ENCODE measurements at regions not wholly inside any gene's neighbourhood (a gene's known extent, or its start where the extent isn't known, plus 50 kb on each side); places are given as distances from the start of the nearest gene placed in this dataset.
"Not testable (repeated sequence)": the region's sequence is repeated elsewhere in the genome, so short reads cannot be mapped to it uniquely, and the experiment has no call there.

GRCh38 chr14:21788687-21789086 is 115.1 kb upstream of the OR4E1 start:
- not testable (repeated sequence) for DNase-seq

DNA sequence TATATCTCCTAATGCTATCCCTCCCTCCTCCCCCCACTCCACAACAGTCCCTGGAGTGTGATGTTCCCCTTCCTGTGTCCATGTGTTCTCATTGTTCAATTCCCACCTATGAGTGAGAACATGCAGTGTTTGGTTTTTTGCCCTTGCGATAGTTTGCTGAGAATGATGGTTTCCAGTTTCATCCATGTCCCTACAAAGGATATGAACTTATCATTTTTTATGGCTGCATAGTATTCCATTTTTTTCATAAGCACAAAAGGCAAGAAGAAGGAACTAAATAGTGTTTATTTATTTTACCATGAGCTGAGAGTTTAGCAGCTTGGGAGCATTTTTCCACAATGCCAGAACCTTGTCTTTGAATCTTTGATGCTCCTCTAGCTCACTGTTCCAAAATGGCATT is 113.6 kb upstream of the OR4E1 start:
- not testable (repeated sequence) for DNase-seq

DNA sequence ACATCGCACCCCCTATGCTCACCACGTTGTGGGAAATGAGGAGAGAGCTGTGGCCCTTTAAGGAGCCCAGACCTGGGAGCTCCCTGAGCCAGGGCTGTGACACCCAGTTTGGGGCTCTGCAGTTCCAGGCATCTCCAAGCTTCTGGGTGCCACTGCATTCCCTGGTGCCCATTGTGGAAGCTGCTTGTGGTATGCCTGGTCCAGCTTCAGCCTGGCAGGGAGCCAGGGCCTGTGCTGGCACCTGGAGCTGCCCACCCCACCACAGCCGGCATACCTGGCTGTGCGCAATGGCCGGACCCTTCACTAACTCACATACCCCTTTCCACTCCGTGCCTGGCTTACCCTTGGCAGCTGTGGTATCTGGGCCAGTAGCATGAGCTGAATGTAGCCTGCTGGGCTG is 107.9 kb upstream of the OR4E1 start:
- no peak for DNase-seq

DNA sequence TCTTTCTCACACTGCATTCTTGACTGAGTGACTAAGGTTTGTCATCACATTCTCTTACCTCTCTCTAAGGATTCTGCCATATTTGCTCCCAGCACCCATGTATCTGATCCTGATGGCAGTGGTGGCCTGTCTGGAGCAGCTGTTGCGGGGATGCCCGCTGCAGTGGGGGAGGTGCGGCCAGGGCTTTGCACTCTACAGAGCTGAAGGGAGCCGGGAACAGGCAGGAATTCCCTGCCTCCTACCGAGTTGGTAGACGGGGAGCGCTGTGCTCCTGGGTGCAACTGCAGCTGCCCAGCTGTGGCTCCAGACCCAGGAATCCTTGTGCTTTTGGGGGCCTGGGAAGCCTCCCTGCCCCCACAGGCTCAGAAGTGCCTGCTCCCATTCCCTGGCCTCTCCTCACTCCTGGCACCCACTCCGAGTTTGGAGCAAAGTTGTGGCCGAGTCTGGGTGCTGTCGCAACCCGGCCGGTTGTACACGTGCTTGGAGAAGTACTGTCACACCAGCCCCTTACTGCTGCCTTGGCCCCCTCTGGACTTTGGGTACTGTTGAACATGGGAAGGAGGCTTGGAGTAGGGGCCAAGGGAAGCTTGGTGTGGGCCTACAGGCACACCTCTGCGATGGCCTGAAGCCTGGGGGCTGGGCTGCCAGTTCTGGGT is 106.9 kb upstream of the OR4E1 start:
- no peak for DNase-seq

- no peak for DNase-seq
Measured at GRCh38 chr14:21771671-21772070, 98.1 kb upstream of the OR4E1 start.

DNA sequence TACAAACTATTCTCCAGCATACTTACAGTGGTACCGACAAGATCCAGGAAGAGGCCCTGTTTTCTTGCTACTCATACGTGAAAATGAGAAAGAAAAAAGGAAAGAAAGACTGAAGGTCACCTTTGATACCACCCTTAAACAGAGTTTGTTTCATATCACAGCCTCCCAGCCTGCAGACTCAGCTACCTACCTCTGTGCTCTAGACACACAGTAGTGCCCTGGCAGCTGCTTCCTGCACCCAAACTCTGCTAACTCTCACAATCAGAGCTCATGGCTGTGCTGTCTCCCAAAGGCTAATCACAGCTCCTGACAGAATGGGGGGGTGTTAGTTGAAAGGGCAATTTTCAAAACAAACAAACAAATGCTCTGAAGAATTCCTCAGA is 95.2 kb upstream of the OR4E1 start:
- no peak for DNase-seq

GRCh38 chr14:21768116-21768874 is 94.7 kb upstream of the OR4E1 start:
- peak; percentile 51 for DNase-seq

DNA sequence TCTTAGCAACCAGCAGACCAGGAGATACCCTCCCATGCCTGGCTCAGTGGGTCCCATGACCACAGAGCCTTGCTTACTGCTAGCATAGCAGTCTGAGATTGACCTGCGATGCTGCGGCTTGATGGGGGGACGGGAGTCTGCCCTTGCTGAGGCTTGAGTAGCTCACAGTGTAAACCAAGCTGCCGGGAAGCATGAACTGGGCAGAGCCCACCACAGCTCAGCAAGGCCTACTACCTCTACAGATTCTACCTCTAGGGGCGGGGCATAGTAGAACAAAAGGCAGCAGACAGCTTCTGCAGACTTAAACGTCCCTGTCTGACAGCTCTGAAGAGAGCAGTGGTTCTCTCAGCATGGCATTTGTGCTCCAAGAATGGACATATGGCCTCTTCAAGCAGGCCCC is 86.7 kb upstream of the OR4E1 start:
- not testable (repeated sequence) for DNase-seq

- no peak for DNase-seq
Measured at GRCh38 chr14:21749306-21749868, 75.8 kb upstream of the OR4E1 start.

DNA sequence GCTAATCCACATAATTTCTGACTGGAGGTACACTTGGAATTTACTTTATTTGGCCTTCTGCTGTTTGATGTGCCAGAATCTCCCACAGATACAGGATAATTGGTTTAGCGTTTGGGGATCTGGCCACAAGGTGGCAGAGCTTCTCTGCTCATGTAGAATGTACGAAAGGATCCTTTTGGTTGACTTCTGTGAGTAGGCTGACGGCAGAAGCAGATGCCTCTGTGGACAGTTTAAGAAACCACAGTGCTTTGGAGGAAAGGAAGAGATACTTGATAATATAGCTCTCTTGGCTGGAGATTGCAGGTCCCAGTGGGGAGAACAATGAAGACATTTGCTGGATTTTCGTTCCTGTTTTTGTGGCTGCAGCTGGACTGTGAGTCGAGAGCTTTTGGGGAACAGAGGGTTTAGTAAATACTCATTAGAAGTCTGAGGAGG is 75.3 kb upstream of the OR4E1 start:
- DNase-seq = peak; percentile 52

DNA sequence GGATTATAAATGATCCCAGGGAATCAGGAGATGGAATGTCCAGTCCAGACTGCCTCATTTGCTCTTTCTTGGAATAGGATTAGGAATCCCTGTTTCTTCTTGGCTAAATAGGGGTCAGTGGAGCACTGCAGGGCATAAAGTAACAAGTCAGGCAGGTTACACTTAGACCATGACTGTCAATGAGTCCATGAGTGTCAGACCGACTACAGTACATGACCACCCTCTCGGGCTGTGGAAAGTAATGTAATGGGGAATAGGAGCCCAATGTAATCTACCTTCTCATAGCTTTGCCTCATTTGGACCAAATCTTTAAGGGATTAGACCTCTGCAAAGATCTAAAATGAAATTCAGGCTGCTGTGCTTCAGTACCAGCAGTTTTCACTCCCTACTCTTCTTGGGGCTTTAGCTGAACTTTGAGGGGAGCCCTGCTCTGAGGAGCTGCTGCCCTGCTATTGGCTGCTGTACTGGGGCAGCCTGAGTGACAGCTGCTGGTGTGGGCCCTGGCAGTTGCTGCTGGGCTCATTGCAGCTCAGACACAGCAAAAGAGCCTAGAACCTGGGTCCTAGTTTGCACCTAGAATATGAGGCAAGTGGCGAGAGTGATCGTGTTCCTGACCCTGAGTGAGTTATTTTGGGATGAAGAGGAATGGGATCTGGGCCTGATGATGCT is 62.2 kb upstream of the OR4E1 start:
- no peak for DNase-seq

- no peak for DNase-seq
Measured at GRCh38 chr14:21735200-21735599, 61.6 kb upstream of the OR4E1 start.

DNA sequence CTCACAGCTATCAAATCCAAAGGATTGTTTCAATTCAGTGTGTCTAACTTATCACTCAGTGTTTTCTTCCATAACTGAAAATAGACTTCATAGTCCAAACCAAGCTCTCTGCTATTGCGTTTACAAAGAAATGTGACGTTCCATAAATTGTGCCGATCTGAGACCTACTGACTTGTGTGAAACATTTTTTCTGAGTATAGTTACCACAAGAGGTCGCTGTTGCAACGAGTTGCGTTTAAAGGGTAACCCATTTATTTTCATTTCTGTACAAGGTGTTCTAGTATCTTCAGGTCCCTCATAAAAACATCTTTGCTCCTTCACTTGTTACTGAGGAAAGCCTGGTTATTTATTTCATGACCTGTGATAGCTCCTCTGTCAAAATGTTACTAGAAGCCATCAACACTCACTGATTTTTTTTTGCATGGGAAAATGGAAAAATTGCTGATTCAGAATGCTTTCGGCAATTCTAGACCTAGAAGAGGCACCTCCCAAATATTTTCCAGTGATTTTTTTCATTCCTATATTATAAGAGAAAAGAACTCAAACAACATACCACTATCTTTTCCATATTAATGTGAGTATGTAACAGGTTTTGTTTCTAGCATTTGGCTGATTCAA is 60.9 kb upstream of the OR4E1 start:
- peak; percentile 74 for DNase-seq

- DNase-seq = no peak
Measured at GRCh38 chr14:21729703-21730233, 56.1 kb upstream of the OR4E1 start.

GRCh38 chr14:21725250-21725649 is 51.6 kb upstream of the OR4E1 start:
- DNase-seq = no peak

DNA sequence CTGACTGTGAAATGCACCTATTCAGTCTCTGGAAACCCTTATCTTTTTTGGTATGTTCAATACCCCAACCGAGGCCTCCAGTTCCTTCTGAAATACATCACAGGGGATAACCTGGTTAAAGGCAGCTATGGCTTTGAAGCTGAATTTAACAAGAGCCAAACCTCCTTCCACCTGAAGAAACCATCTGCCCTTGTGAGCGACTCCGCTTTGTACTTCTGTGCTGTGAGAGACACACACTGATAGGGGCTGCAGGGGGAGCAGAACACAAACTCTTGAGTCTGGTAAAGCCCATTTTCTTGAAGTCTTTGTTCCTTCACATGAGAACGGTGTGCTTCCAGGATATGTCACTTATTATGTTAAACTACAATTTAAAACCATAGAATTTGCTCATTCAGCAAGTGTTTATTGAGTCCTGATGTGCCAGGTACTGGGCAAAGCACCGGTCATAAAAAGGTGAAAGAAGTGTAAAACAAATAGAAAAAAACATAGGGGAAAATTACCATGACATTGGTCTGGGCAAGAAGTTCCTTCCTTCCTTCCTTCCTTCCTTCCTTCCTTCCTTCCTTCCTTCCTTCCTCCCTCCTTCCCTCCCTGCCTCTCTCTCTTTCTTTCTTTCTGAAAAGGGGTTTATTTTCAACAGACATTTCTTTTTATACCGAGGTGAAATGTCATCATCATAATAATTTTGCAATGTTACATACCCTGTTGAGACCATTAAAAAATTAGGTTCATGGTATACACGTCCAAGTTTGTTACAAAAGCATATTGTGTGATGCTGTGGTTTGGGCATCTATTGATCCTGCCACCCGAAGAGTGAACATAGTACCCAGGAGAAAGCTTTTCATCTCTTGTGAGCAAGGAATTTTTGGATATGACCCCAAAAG is 50.7 kb upstream of the OR4E1 start:
- no peak for DNase-seq

DNA sequence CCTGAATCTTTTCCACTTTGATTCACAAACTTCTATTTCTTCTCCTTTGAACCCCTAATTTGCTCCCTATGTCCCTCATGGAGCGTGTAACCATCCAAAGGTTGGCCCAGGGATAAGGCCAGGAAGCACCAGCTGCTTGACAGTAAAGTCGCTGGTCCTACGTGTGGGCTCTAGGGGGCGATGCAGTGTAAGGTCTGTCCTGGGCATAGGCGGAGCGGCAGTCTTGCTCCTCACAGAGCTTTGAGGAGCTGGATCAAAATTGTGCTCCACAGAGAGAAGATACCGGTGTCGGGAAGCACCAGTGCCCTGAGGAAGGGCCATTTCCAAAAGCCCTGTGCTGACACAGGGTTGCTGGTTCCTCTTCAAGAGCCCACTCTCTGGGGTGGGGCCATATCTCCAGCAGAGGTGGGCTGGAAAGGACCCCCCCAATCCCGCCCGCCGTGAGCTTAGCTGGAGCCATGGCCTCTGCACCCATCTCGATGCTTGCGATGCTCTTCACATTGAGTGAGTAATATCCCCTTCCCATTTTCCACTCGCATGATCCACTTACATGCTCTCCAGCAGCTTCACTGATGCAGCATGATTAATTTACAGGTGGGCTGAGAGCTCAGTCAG is 49.9 kb upstream of the OR4E1 start:
- DNase-seq = peak; percentile 42
